GM19239 (cell line): ENCODE measurements at regions not wholly inside any gene's neighbourhood (a gene's known extent, or its start where the extent isn't known, plus 50 kb on each side); places are given as distances from the start of the nearest gene placed in this dataset.

Experiments used
- DNase-seq: peaks from one replicate; pipeline ENCODE4 v3.0.0; 2011; ENCODE audit warnings: low spot score; ENCODE audit not compliant: insufficient read length
- FAIRE-seq: peaks from 2 replicates; lab custom pipeline; 2011; peaks lifted over from hg19 to GRCh38; lab: Jason Lieb, UNC

- FAIRE-seq (no peak), DNase-seq (no peak)
Observed at GRCh38 chr10:36647540-36647939, 477.9 kb upstream of the ANKRD30A start.

GRCh38 chr10:36640626-36641025, 484.8 kb upstream of the ANKRD30A start:
- no peak for DNase-seq
- FAIRE-seq: no peak

DNA sequence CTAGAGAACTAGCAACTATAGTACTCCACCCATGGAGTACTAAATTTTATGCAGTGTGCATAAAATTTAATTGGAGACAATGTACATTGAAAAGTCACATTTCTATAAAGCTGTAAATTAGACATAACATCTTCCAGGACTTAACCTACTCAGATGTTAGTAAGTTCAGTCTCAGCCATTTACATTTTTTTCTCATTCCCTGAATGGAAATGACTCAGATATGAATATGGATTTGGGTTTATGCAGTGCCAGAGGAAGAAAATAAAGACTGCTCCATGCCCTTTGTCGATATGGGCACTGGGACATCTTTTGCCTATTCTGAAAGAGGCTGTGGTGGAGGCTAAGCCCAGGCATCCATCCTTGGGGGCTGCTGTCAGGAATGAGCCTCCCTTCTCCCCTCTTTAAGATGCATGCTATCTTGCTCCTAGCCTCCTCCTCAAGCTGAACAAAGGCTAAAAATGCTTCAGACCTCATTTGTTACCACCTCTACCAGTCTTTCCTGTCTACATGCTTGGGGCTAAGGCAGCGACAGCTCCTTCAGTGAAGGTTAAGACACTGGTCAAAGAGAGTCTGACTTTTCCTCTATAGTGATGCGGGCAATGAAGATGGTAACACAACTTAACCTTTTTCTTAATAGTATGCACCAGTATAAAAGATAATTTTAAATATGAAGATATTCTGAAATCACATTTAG, 486.8 kb upstream of the ANKRD30A start:
- FAIRE-seq (no peak), DNase-seq (no peak)

DNA sequence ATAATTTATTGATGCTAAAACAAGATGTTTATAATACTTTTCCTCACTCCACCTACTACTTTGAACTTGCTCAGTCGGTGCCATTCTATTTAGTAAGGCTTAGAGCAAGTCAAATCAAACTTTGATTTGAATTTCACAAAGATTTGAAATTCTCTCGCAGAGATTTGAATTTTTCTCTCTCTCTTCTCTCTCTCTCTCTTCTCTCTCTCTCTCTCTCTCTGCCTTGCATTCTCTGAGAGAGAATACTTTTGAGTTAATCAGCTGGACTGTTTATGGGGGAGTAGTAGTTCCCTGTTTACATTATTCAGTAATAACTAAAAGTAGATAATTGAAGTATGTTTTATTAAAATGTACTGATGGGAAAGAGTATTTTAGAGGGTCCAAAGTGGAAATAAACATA, 488.5 kb upstream of the ANKRD30A start:
- FAIRE-seq: no peak
- no peak for DNase-seq

GRCh38 chr10:36636285-36636839, 489.0 kb upstream of the ANKRD30A start:
- no peak for FAIRE-seq

GRCh38 chr10:36634916-36635315, 490.5 kb upstream of the ANKRD30A start:
- FAIRE-seq: no peak
- no peak for DNase-seq

More at GRCh38 chr10:36636285-36636839, 489.0 kb upstream of the ANKRD30A start:
- no peak for DNase-seq

DNA sequence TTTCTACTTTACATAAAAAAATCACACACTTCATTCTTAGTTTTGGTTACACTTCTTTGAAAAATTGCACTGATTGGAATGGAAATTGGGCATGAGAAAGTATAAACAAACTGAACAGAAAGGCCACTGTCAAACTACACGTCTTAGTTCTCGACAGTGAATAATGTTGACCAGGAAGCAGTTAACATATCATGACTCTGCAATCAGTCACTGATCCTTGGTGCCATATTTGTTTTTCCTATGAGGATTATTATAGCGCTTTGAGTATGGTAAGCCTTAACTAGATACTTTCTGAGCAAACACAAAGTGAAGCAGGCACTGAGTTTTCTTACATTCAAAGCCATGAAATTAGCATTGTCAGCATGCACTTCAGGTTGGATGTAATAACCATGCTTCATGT, 495.1 kb upstream of the ANKRD30A start:
- FAIRE-seq (no peak), DNase-seq (no peak)

DNA sequence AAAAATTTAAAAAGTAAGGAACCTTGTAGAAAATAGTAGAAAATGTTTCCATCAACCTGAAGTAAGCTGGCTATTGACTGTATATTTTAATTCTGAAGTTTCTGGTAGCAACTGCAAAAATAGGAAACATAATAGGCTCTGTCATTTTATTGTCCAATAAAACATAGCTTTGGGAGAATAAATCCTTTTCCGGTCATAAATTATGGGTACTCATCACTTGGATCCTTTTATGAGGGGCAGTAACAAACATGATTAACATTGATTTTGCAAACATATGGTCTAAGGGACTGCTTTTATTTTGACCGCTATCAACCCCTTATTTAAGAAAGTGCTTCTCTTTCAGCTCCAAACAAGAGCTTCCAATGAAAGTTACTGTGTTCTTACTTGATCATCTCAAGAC, 495.9 kb upstream of the ANKRD30A start:
- FAIRE-seq: no peak
- no peak for DNase-seq

GRCh38 chr10:36624551-36625100, 500.8 kb upstream of the ANKRD30A start:
- DNase-seq: no peak
- no peak for FAIRE-seq

- FAIRE-seq (no peak), DNase-seq (no peak)
Observed at GRCh38 chr10:36621346-36621745, 504.1 kb upstream of the ANKRD30A start.

DNA sequence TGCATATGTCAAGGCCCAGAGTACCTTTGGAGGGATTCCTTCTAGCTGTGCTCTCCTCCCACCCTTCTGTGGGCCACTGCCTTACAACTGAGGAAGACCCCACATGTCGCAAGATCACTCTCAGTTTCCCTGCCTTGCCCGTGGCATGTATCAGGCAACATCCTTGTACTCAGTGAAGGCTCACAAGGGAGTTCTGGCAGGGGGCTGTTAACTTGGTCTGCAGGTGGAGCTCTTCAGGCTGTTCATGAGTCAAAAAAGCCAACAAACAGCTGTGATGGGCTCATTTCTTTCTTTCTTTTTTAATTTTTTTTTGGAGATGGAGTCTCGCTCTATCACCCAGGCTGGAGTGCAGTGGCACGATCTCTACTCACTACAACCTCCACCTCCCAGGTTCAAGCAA, 513.0 kb upstream of the ANKRD30A start:
- no peak for FAIRE-seq
- DNase-seq: no peak

DNA sequence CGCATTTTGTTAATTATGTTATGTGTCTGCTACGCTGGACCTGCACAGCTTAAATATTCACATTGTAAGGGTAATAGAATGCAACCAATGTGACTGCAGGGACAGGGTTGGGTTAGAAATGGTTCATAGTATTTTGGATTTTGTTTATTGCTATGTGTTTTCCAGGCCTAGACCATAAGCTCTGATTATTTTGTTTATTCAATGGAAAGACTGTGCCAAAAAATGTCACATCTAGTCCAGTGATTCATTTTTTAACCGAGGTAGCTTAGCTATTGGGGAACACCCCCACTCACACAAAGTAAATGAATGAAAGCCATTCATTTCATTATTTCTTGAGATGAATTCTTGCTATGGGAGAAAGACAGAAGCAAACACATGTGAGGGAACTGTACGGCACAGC, 516.5 kb upstream of the ANKRD30A start:
- DNase-seq: no peak
- no peak for FAIRE-seq

GRCh38 chr10:36608251-36608650, 517.1 kb upstream of the ANKRD30A start:
- DNase-seq (no peak), FAIRE-seq (no peak)

DNA sequence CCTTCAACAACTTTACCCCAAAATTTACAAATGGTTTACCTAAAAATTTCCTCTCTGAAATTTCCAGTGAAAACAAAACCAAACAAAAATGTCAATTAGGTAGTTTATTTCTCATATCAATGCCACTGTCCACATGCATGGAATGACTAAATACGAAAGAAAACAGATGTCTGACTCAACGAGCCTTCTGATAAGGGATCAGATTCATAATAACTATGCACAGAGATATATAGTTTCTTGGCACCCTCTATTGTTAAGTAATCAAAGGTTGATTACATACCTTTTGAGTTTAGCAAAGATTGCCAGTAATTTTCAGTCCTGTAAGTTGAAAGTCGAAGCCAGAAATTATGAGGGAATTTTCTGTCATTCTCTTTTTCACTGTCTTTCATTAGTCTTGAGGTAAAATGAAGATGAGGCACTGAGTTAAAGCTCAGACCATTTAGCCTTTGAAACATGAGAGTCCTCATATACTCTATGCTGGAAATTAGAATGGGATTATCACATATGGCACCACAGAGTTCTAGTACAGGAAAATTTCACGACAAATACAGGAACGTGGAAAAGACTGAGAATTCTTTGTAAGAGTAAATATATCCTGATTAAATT, 519.1 kb upstream of the ANKRD30A start:
- no peak for FAIRE-seq

DNA sequence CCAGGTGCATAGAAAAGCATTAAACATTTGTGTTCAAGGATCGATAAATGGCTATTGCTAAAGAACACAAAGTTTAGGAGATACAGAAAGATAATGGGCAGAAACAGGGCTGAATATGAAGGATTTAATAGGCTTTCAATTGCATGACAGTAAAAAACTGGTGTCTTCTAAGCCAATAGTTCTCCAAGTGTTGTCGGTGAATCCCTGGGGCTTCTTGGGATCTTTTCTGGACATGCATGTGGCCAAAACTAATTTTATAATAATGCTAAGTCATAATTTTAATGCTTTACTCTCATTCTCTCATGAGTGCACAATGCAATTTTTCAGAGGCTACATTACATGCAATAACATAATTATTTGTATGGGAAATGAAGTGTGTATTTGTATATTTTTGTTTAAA, 521.1 kb upstream of the ANKRD30A start:
- no peak for FAIRE-seq
- no peak for DNase-seq

More for the DNA sequence above, 519.1 kb upstream of the ANKRD30A start:
- no peak for DNase-seq

DNA sequence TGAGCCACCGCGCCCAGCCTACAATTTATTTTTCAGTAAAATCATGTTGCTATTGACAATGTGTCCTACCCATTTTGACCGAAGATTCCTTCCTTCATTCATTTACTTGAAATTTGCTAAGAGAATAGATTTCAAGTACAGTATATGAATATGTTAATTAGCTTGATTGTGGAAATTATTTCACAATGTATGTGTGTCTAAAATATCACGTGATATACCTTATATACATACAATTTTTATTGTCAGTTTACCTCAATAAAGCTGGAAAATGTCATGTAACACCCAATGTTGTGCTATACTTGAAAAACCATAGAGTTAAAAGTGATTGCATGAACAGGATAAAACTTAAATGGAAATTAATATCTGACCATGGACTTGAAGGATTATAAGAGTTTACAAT, 521.7 kb upstream of the ANKRD30A start:
- DNase-seq: no peak
- FAIRE-seq: no peak

- no peak for FAIRE-seq
- DNase-seq: no peak
Observed at GRCh38 chr10:36602374-36602773, 523.0 kb upstream of the ANKRD30A start.

- no peak for DNase-seq
- FAIRE-seq: no peak
Observed at GRCh38 chr10:36597756-36598320, 527.6 kb upstream of the ANKRD30A start.

DNA sequence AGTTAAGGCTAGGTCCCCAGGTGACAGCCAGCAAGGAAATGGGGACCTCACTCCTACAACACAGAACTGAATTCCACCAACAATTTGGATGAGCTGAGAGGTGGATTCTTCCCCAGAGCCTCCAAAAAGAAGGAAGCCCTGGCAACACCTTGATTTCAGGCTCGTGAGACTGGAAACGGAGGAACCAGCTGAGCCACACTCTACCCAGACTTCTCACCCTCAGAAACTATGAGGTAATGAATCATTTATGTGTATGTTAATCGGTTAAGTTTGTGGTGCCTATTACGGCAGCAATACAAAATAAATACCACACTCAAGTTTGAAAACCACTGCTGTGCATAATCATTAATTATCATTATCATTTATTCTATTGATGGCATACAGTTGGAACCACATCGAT, 532.4 kb upstream of the ANKRD30A start:
- FAIRE-seq: no peak
- DNase-seq: no peak

GRCh38 chr10:36591436-36591835, 534.0 kb upstream of the ANKRD30A start:
- FAIRE-seq: no peak
- DNase-seq: no peak

DNA sequence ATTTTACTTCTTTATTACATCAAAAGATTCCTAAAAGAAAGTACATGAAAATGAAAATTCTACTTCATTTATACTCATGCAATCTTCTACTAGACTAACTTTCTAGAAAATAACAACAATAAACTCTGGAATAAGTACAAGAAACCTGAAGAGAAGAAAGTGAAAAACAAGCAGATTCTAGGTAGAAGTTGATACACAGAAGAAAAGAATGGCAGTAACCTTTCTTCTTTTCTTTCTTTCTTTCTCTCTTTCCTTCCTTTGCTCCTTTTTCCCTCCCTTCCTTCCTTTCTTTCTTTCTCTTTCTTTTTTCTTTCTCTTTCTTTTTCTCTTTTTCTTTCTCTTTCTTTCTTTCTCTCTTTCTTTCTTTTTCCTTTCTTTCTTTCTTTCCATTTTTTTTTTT, 541.7 kb upstream of the ANKRD30A start:
- no peak for DNase-seq
- no peak for FAIRE-seq
